Large intestine (tissue), 3 donors: ENCODE measurements at regions not wholly inside any gene's neighbourhood (a gene's known extent, or its start where the extent isn't known, plus 50 kb on each side); places are given as distances from the start of the nearest gene placed in this dataset.

Source experiments
- DNase-seq, 2 donors: peaks; one replicate each; pipeline versions ENCODE4 v3.0.0 to v3.0.0-alpha.2; 2013
- H3K27ac ChIP-seq: one replicate; pipeline ENCODE4 v1.5.1; 2013; ENCODE audit warnings: low read length
- H3K27me3 ChIP-seq: 2 replicates; pipeline ENCODE4 v1.6.1; 2013; ENCODE audit warnings: low read length; ENCODE audit not compliant: control insufficient read depth, insufficient read depth
- H3K36me3 ChIP-seq: 2 replicates; pipeline ENCODE4 v1.6.1; 2013; ENCODE audit warnings: low read length; ENCODE audit not compliant: control insufficient read depth, insufficient read depth
- H3K4me1 ChIP-seq: one replicate; pipeline ENCODE4 v1.6.1; 2013; ENCODE audit warnings: low read length; ENCODE audit not compliant: control insufficient read depth, insufficient read depth
- H3K4me3 ChIP-seq: one replicate; pipeline ENCODE4 v1.5.1; 2013; ENCODE audit warnings: low read length
- H3K9me3 ChIP-seq: one replicate; pipeline ENCODE4 v1.6.1; 2013; ENCODE audit warnings: mild to moderate bottlenecking, low read depth, low read length, moderate library complexity; ENCODE audit not compliant: control insufficient read depth
- WGBS: methylation state at CpG from one replicate; pipeline ENCODE4 v1.1.5; 2013; ENCODE audit warnings: low lambda C conversion rate; ENCODE audit not compliant: insufficient coverage; 5-methylcytosine and 5-hydroxymethylcytosine counted together

- Histone ChIP-seq H3K4me3 (no peak overlapping the region), H3K4me1 (peaks cover 6% of the 10 kb centered on the region), H3K27ac (no peak overlapping the region), H3K27me3 (no peaks in the 10 kb centered on the region), H3K9me3 (no peaks in the 10 kb centered on the region), H3K36me3 (no peaks in the 10 kb centered on the region)
- whole genome bisulfite sequencing, result no CpG with 5 or more reads among the region's 15 CpGs
- DNase-seq, result peak in 1 of 2 donors; percentile 31
Measured at GRCh38 chr6:33935439-33936080, 131.8 kb upstream of the MLN start.

GRCh38 chr6:33934731-33935270 is 131.0 kb upstream of the MLN start:
- H3K9me3 ChIP-seq, result no peaks in the 10 kb centered on the region
- no peaks in the 10 kb centered on the region for H3K27me3 ChIP-seq
- no peak for DNase-seq
- WGBS, result no CpG with 5 or more reads among the region's 7 CpGs
- H3K4me3 ChIP-seq, result no peak overlapping the region
- no peaks in the 10 kb centered on the region for H3K36me3 ChIP-seq
- no peak overlapping the region for H3K27ac ChIP-seq
- H3K4me1 ChIP-seq, result peaks cover 6% of the 10 kb centered on the region

- H3K9me3 ChIP-seq, result no peaks in the 10 kb centered on the region
- H3K27ac ChIP-seq, result no peak overlapping the region
- peaks cover 6% of the 10 kb centered on the region for H3K4me1 ChIP-seq
- no peaks in the 10 kb centered on the region for H3K36me3 ChIP-seq
- DNase-seq, result no peak
- no peaks in the 10 kb centered on the region for H3K27me3 ChIP-seq
- no CpG with 5 or more reads among the region's 4 CpGs for WGBS
- no peak overlapping the region for H3K4me3 ChIP-seq
Measured at GRCh38 chr6:33933101-33933500, 129.3 kb upstream of the MLN start.

GRCh38 chr6:33931799-33932198 is 128.0 kb upstream of the MLN start:
- H3K27ac ChIP-seq, result no peak overlapping the region
- no peak for DNase-seq
- no peaks in the 10 kb centered on the region for H3K36me3 ChIP-seq
- H3K27me3 ChIP-seq, result no peaks in the 10 kb centered on the region
- H3K4me1 ChIP-seq, result peaks cover 6% of the 10 kb centered on the region
- WGBS, result no CpG with 5 or more reads among the region's 3 CpGs
- no peaks in the 10 kb centered on the region for H3K9me3 ChIP-seq
- H3K4me3 ChIP-seq, result no peak overlapping the region

GRCh38 chr6:33929575-33930288 is 125.9 kb upstream of the MLN start:
- Histone ChIP-seq H3K4me3 (no peak overlapping the region), H3K27me3 (no peaks in the 10 kb centered on the region), H3K9me3 (no peaks in the 10 kb centered on the region), H3K27ac (no peak overlapping the region), H3K4me1 (no peaks in the 10 kb centered on the region), H3K36me3 (no peaks in the 10 kb centered on the region)
- DNase-seq, result no peak
- WGBS, result 71% methylated on average over 2 of the region's 9 CpGs

- H3K4me1 ChIP-seq, result no peaks in the 10 kb centered on the region
- no peak overlapping the region for H3K4me3 ChIP-seq
- no peaks in the 10 kb centered on the region for H3K27me3 ChIP-seq
- no peak for DNase-seq
- H3K36me3 ChIP-seq, result no peaks in the 10 kb centered on the region
- WGBS, result no CpG with 5 or more reads among the region's 4 CpGs
- H3K9me3 ChIP-seq, result no peaks in the 10 kb centered on the region
- H3K27ac ChIP-seq, result no peak overlapping the region
Measured at GRCh38 chr6:33927616-33928015, 123.8 kb upstream of the MLN start.

GRCh38 chr6:33927112-33927511 is 123.3 kb upstream of the MLN start:
- no peaks in the 10 kb centered on the region for H3K36me3 ChIP-seq
- H3K27ac ChIP-seq, result no peak overlapping the region
- H3K4me3 ChIP-seq, result no peak overlapping the region
- H3K27me3 ChIP-seq, result no peaks in the 10 kb centered on the region
- H3K4me1 ChIP-seq, result no peaks in the 10 kb centered on the region
- no peaks in the 10 kb centered on the region for H3K9me3 ChIP-seq
- no CpG with 5 or more reads among the region's 4 CpGs for WGBS
- DNase-seq, result no peak

GRCh38 chr6:33926451-33926850 is 122.6 kb upstream of the MLN start:
- no peak overlapping the region for H3K4me3 ChIP-seq
- H3K27me3 ChIP-seq, result no peaks in the 10 kb centered on the region
- no peak for DNase-seq
- H3K27ac ChIP-seq, result no peak overlapping the region
- H3K4me1 ChIP-seq, result no peaks in the 10 kb centered on the region
- no peaks in the 10 kb centered on the region for H3K9me3 ChIP-seq
- H3K36me3 ChIP-seq, result no peaks in the 10 kb centered on the region
- no CpG with 5 or more reads among the region's 4 CpGs for WGBS

- Histone ChIP-seq H3K4me1 (no peaks in the 10 kb centered on the region), H3K36me3 (no peaks in the 10 kb centered on the region), H3K9me3 (no peaks in the 10 kb centered on the region), H3K27ac (no peak overlapping the region), H3K4me3 (no peak overlapping the region), H3K27me3 (no peaks in the 10 kb centered on the region)
- DNase-seq, result no peak
- no CpG with 5 or more reads among the region's 8 CpGs for WGBS
Measured at GRCh38 chr6:33925936-33926335, 122.1 kb upstream of the MLN start.

- H3K27me3 ChIP-seq, result no peaks in the 10 kb centered on the region
- DNase-seq, result no peak
- H3K9me3 ChIP-seq, result no peaks in the 10 kb centered on the region
- no CpG with 5 or more reads among the region's 7 CpGs for WGBS
- no peak overlapping the region for H3K4me3 ChIP-seq
- H3K27ac ChIP-seq, result no peak overlapping the region
- no peaks in the 10 kb centered on the region for H3K36me3 ChIP-seq
- no peaks in the 10 kb centered on the region for H3K4me1 ChIP-seq
Measured at GRCh38 chr6:33925210-33925609, 121.4 kb upstream of the MLN start.
